Brain pericyte (primary cell): ENCODE measurements at regions not wholly inside any gene's neighbourhood (a gene's known extent, or its start where the extent isn't known, plus 50 kb on each side); places are given as distances from the start of the nearest gene placed in this dataset.

Experiments
- DNase-seq: peaks from one replicate; pipeline ENCODE4 v3.0.0-alpha.2; 2012; ENCODE audit warnings: low read depth, low spot score

GRCh38 chr18:77517901-77518300 is 268.3 kb downstream of the GALR1 start:
- DNase-seq, result no peak

GRCh38 chr18:77520767-77521166 is 271.1 kb downstream of the GALR1 start:
- DNase-seq, result no peak

- DNase-seq, result no peak
These were observed 272.5 kb downstream of the GALR1 start for GRCh38 chr18:77522051-77522675.

- no peak for DNase-seq
These were observed 275.3 kb downstream of the GALR1 start for GRCh38 chr18:77524909-77525308.

GRCh38 chr18:77526962-77527361 is 277.3 kb downstream of the GALR1 start:
- DNase-seq, result peak; percentile 3

GRCh38 chr18:77528872-77529271 is 279.2 kb downstream of the GALR1 start:
- no peak for DNase-seq

GRCh38 chr18:77529492-77530176 is 280.0 kb downstream of the GALR1 start:
- no peak for DNase-seq

- DNase-seq, result no peak
These were observed 281.1 kb downstream of the GALR1 start for GRCh38 chr18:77530732-77531131.

GRCh38 chr18:77539860-77540259 is 290.2 kb downstream of the GALR1 start:
- no peak for DNase-seq

- no peak for DNase-seq
These were observed 295.1 kb downstream of the GALR1 start for GRCh38 chr18:77544792-77545191.

GRCh38 chr18:77547757-77548156 is 298.1 kb downstream of the GALR1 start:
- DNase-seq, result no peak

GRCh38 chr18:77548790-77549420 is 299.3 kb downstream of the GALR1 start:
- no peak for DNase-seq

GRCh38 chr18:77550625-77551024 is 301.0 kb downstream of the GALR1 start:
- DNase-seq, result no peak

GRCh38 chr18:77551055-77551454 is 301.4 kb downstream of the GALR1 start:
- no peak for DNase-seq

- DNase-seq, result no peak
These were observed 303.3 kb downstream of the GALR1 start for GRCh38 chr18:77552945-77553344.

GRCh38 chr18:77554061-77554460 is 304.4 kb downstream of the GALR1 start:
- DNase-seq, result no peak

- DNase-seq, result no peak
These were observed 307.5 kb downstream of the GALR1 start for GRCh38 chr18:77557046-77557587.

GRCh38 chr18:77559274-77559910 is 309.7 kb downstream of the GALR1 start:
- no peak for DNase-seq

- peak; percentile 57 for DNase-seq
These were observed 310.8 kb downstream of the GALR1 start for GRCh38 chr18:77560341-77560992.

- DNase-seq, result no peak
These were observed 317.0 kb downstream of the GALR1 start for GRCh38 chr18:77566604-77567003.

GRCh38 chr18:77567205-77567604 is 317.6 kb downstream of the GALR1 start:
- DNase-seq, result no peak

GRCh38 chr18:77571743-77572142 is 322.1 kb downstream of the GALR1 start:
- DNase-seq, result no peak
